Natural killer cell (primary cell): ENCODE measurements at regions not wholly inside any gene's neighbourhood (a gene's known extent, or its start where the extent isn't known, plus 50 kb on each side); places are given as distances from the start of the nearest gene placed in this dataset.

Experiments used
- ATAC-seq, 3 donors: fragments of 150-1000 bp in 2 of 3; fragments of 200-7000 bp in 1 of 3; cut with Tn5 transposase; 1 replicate in 1 of 3; 2 replicates in 2 of 3; pipeline ENCODE4 v1.10.0; 2021; ENCODE audit warnings: mild to moderate bottlenecking in 2 of 3, moderate library complexity in 2 of 3
- DNase-seq, 2 donors: peaks; one replicate each; pipeline versions ENCODE4 v3.0.0 to v3.0.0-alpha.2; 2013 to 2021; ENCODE audit warnings: mixed read lengths in 1 of 2
- H3K27ac ChIP-seq: one replicate; pipeline ENCODE4 v1.5.1; 2013; ENCODE audit warnings: mild to moderate bottlenecking, low read length
- H3K27me3 ChIP-seq: one replicate; pipeline ENCODE4 v1.6.1; 2013; ENCODE audit warnings: low read length; ENCODE audit not compliant: control insufficient read depth, insufficient read depth
- H3K36me3 ChIP-seq: one replicate; pipeline ENCODE4 v1.6.1; 2013; ENCODE audit warnings: low read length; ENCODE audit not compliant: control insufficient read depth, insufficient read depth
- H3K4me1 ChIP-seq: one replicate; pipeline ENCODE4 v1.6.1; 2013; ENCODE audit warnings: low read length; ENCODE audit not compliant: control insufficient read depth, insufficient read depth
- H3K4me3 ChIP-seq: one replicate; pipeline ENCODE4 v1.5.1; 2013; ENCODE audit warnings: low read length
- H3K9me3 ChIP-seq: one replicate; pipeline ENCODE4 v1.6.1; 2013; ENCODE audit warnings: low read length; ENCODE audit not compliant: control insufficient read depth, insufficient read depth
- H3K27ac Mint-ChIP-seq, 2 donors: one replicate each; pipeline ENCODE4 v1.8.0; 2022; ENCODE audit warnings: mild to moderate bottlenecking in 2 of 2, mixed read lengths in 2 of 2, moderate library complexity in 1 of 2
- H3K27me3 Mint-ChIP-seq, 2 donors: one replicate each; pipeline ENCODE4 v1.8.0; 2022; ENCODE audit warnings: low read depth in 2 of 2, mixed read lengths in 2 of 2
- H3K36me3 Mint-ChIP-seq: one replicate; pipeline ENCODE4 v1.8.0; 2022; ENCODE audit warnings: mixed read lengths
- H3K4me1 Mint-ChIP-seq, 2 donors: one replicate each; pipeline ENCODE4 v1.8.0; 2022; ENCODE audit warnings: mixed read lengths in 2 of 2
- H3K4me3 Mint-ChIP-seq: one replicate; pipeline ENCODE4 v1.8.0; 2022; ENCODE audit warnings: mild to moderate bottlenecking, moderate library complexity, mixed read lengths
- H3K9me3 Mint-ChIP-seq, 2 donors: one replicate each; pipeline ENCODE4 v1.8.0; 2022; ENCODE audit warnings: mixed read lengths in 2 of 2
- WGBS: methylation state at CpG from one replicate; pipeline ENCODE4 v1.1.7; 2013; ENCODE audit warnings: missing lambda C conversion rate; ENCODE audit not compliant: insufficient coverage; 5-methylcytosine and 5-hydroxymethylcytosine counted together
- intact Hi-C: fragments of 100-400 bp; cut with micrococcal nuclease; formaldehyde crosslinking; loops from one replicate; pipeline ENCODE4 v1.14.2; 2022
- TF ChIP-seq, protein P1 (sequence below): fragments of 200-600 bp; IDR thresholded peaks from one replicate; pipeline ENCODE4 v1.8.0; 2022; ENCODE audit warnings: antibody characterized with exemption

DNA sequence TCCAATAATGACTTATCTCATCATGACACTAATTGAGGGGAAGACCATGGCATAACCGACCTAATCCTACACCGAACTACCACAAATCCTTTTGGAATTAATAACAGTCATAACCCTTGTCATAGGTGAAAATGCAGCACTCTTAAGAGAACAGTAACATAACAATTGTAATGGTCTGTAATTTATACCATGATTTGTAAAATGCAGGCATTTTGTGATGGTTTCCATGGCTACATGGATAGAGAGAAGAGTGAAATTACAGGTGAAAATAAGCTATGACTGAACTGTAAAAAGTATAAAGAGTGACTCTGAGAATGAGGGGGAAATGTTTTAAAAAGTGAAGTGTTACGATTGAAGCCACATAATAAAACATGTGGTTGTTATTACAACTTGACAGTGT, 494.1 kb upstream of the SLC39A10 start:
- TF ChIP-seq, protein P1, sequence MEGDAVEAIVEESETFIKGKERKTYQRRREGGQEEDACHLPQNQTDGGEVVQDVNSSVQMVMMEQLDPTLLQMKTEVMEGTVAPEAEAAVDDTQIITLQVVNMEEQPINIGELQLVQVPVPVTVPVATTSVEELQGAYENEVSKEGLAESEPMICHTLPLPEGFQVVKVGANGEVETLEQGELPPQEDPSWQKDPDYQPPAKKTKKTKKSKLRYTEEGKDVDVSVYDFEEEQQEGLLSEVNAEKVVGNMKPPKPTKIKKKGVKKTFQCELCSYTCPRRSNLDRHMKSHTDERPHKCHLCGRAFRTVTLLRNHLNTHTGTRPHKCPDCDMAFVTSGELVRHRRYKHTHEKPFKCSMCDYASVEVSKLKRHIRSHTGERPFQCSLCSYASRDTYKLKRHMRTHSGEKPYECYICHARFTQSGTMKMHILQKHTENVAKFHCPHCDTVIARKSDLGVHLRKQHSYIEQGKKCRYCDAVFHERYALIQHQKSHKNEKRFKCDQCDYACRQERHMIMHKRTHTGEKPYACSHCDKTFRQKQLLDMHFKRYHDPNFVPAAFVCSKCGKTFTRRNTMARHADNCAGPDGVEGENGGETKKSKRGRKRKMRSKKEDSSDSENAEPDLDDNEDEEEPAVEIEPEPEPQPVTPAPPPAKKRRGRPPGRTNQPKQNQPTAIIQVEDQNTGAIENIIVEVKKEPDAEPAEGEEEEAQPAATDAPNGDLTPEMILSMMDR = no peak
- Histone ChIP-seq H3K36me3 (no peaks in the 10 kb centered on the region), H3K27me3 (no peaks in the 10 kb centered on the region), H3K9me3 (no peaks in the 10 kb centered on the region), H3K4me1 (no peaks in the 10 kb centered on the region), H3K27ac (no peak overlapping the region), H3K4me3 (no peak overlapping the region)
- no peaks in the 10 kb centered on the region for H3K27me3 Mint-ChIP-seq
- H3K4me1 Mint-ChIP-seq = peaks cover 2% of the 10 kb centered on the region in 2 donors
- ATAC-seq (no peak), DNase-seq (no peak)
- H3K9me3 Mint-ChIP-seq = peaks cover 0 to 3% of the 10 kb centered on the region in 2 donors
- intact Hi-C loops = no loop called here
- no peak overlapping the region for H3K4me3 Mint-ChIP-seq
- H3K27ac Mint-ChIP-seq = no peak overlapping the region
- no peaks in the 10 kb centered on the region for H3K36me3 Mint-ChIP-seq
- 48% methylated on average over 3 of the region's 3 CpGs for WGBS

DNA sequence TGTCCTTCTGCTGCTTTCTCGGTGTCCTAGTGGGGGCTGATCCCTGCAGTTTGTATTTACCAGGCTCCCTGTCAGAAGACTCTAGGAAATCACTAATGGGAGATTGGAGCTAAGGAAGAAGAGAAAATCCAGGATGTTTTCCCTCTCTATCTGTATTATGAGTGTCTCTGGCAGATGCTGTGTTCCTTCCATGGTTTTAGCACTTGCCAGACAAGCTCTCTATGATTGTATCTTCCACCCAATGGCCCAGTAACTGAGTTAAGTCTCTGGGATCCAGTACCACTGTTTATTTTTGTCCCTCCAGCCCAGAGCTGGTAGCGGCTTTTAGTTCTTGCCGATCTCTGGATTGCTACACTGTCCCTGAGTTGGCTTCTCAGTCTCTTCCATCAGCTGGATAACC, 494.8 kb upstream of the SLC39A10 start:
- Mint-ChIP-seq H3K4me3 (no peak overlapping the region), H3K36me3 (no peaks in the 10 kb centered on the region), H3K9me3 (peaks cover 0 to 3% of the 10 kb centered on the region in 2 donors), H3K4me1 (no peaks in the 10 kb centered on the region), H3K27me3 (no peaks in the 10 kb centered on the region), H3K27ac (no peak overlapping the region)
- Histone ChIP-seq H3K36me3 (no peaks in the 10 kb centered on the region), H3K27me3 (no peaks in the 10 kb centered on the region), H3K9me3 (no peaks in the 10 kb centered on the region), H3K4me1 (no peaks in the 10 kb centered on the region), H3K27ac (no peak overlapping the region), H3K4me3 (no peak overlapping the region)
- DNase-seq = no peak
- TF ChIP-seq, protein P1 = no peak
- intact Hi-C loops = no loop called here
- no peak for ATAC-seq
- WGBS = 96% methylated on average over 3 of the region's 3 CpGs

DNA sequence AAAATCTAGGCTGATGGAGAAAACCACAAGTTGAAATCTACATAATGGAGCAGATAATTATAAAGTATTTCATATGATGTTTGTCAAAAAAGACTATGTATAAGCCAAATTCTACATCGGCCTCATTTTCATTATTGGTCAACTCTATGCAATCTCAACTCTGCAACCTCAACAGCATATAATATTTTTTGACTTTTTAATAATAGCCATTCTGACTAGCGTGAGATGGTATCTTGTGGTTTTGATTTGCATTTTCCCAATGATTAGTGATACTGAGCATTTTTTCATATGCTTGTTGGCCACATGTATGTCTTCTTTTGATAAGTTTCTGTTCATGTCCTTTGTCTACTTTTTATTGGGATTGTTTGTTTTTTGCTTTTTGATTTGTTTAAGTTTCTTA, 496.1 kb upstream of the SLC39A10 start:
- Histone ChIP-seq H3K27ac (no peak overlapping the region), H3K4me1 (no peaks in the 10 kb centered on the region), H3K27me3 (no peaks in the 10 kb centered on the region), H3K4me3 (no peak overlapping the region), H3K9me3 (no peaks in the 10 kb centered on the region), H3K36me3 (no peaks in the 10 kb centered on the region)
- H3K4me3 Mint-ChIP-seq = no peak overlapping the region
- WGBS = 50% methylated on average over 1 of the region's 2 CpGs
- H3K27me3 Mint-ChIP-seq = no peaks in the 10 kb centered on the region
- no peak for ATAC-seq
- no peak for DNase-seq
- intact Hi-C loops = no loop called here
- H3K9me3 Mint-ChIP-seq = peaks cover 0 to 3% of the 10 kb centered on the region in 2 donors
- H3K36me3 Mint-ChIP-seq = no peaks in the 10 kb centered on the region
- no peak overlapping the region for H3K27ac Mint-ChIP-seq
- TF ChIP-seq, protein P1 = no peak
- H3K4me1 Mint-ChIP-seq = no peaks in the 10 kb centered on the region

DNA sequence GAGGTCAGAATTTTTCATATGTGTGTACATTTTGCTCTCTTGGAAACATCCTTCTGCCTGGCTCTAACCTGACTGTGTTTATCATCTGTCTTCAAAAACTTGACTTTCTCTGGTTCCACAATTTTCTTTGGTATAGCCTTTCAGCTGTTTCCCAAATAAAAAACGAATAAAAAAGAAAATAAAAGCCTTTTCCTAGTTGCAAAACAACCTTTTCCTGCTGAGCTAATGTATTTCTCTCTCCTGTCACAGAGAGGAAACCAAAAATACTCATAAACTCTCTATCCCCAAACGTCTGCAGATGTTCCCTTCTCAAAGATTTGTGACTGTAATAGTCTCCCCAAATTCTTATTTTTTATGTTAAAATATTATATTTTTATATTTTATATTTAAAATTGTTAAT, 505.3 kb upstream of the SLC39A10 start:
- Mint-ChIP-seq H3K4me3 (no peak overlapping the region), H3K27me3 (no peaks in the 10 kb centered on the region), H3K36me3 (no peaks in the 10 kb centered on the region), H3K4me1 (no peaks in the 10 kb centered on the region), H3K27ac (no peak overlapping the region), H3K9me3 (no peaks in the 10 kb centered on the region)
- DNase-seq (no peak), ATAC-seq (no peak)
- Histone ChIP-seq H3K36me3 (no peaks in the 10 kb centered on the region), H3K4me3 (no peak overlapping the region), H3K9me3 (no peaks in the 10 kb centered on the region), H3K4me1 (no peaks in the 10 kb centered on the region), H3K27me3 (no peaks in the 10 kb centered on the region), H3K27ac (no peak overlapping the region)
- intact Hi-C loops = no loop called here
- WGBS = 0% methylated on average over 1 of the region's 2 CpGs
- TF ChIP-seq, protein P1 = no peak
